Duodenal mucosa (tissue), 2 donors: ENCODE measurements at regions not wholly inside any gene's neighbourhood (a gene's known extent, or its start where the extent isn't known, plus 50 kb on each side); places are given as distances from the start of the nearest gene placed in this dataset.
A peak's percentile ranks its signal among the peaks of the same experiment; 100 is the strongest.

Experiments used
- H3K27ac ChIP-seq: one replicate; pipeline ENCODE4 v1.7.0; 2013; ENCODE audit warnings: low read depth, low read length
- H3K27me3 ChIP-seq, 2 donors: one replicate each; pipeline ENCODE4 v1.7.0; 2013; ENCODE audit warnings: low read length in 2 of 2, control low read depth in 1 of 2; ENCODE audit not compliant: insufficient read depth in 2 of 2, control insufficient read depth in 1 of 2
- H3K36me3 ChIP-seq, 2 donors: one replicate each; pipeline ENCODE4 v1.7.0; 2013; ENCODE audit warnings: low read length in 2 of 2, control low read depth in 1 of 2; ENCODE audit not compliant: insufficient read depth in 2 of 2, control insufficient read depth in 1 of 2
- H3K4me1 ChIP-seq, 2 donors: one replicate each; pipeline ENCODE4 v1.7.0; 2013; ENCODE audit warnings: low read length in 2 of 2, control low read depth in 1 of 2; ENCODE audit not compliant: insufficient read depth in 2 of 2, control insufficient read depth in 1 of 2
- H3K4me3 ChIP-seq, 2 donors: one replicate each; pipeline ENCODE4 v1.7.0; 2013; ENCODE audit warnings: low read length in 2 of 2, low read depth in 1 of 2
- H3K9ac ChIP-seq, 2 donors: one replicate each; pipeline ENCODE4 v1.7.0; 2013; ENCODE audit warnings: low read length in 2 of 2, low read depth in 1 of 2
- H3K9me3 ChIP-seq, 2 donors: one replicate each; pipeline ENCODE4 v1.7.0; 2013; ENCODE audit warnings: low read length in 2 of 2, control low read depth in 1 of 2; ENCODE audit not compliant: control insufficient read depth in 1 of 2

DNA sequence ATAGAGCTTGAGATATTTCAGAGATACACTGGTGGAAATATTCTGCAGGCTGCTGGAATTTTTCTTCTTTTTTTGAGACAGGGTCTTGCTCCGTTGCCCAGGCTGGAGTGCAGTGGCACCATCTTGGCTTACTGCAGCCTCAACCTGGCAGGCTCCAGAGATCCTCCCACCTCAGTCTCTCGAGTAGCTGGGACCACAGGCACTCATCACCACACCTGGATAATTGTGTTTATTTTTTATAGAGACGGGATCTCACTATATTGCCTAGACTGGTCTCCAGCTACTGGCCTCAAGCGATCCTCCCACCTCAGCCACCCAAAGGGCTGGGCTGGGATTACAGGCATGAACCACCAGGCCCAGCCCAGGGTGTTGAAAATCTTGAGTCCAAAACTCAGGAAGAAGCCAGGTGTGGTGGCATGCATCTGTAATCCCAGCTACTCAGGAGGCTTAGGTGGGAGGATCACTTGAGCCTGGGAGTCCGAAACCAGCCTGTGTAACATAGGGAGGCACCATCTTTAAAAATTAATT is 55.7 kb upstream of the FOXK1 start:
- peaks cover 2 to 11% of the 10 kb centered on the region in 2 donors for H3K9me3 ChIP-seq
- H3K36me3 ChIP-seq: no peaks in the 10 kb centered on the region
- H3K4me1 ChIP-seq: peaks cover 4 to 11% of the 10 kb centered on the region in 2 donors
- no peaks in the 10 kb centered on the region for H3K27me3 ChIP-seq
- no peak overlapping the region for H3K4me3 ChIP-seq
- H3K27ac ChIP-seq: no peak overlapping the region
- H3K9ac ChIP-seq: no peak overlapping the region

DNA sequence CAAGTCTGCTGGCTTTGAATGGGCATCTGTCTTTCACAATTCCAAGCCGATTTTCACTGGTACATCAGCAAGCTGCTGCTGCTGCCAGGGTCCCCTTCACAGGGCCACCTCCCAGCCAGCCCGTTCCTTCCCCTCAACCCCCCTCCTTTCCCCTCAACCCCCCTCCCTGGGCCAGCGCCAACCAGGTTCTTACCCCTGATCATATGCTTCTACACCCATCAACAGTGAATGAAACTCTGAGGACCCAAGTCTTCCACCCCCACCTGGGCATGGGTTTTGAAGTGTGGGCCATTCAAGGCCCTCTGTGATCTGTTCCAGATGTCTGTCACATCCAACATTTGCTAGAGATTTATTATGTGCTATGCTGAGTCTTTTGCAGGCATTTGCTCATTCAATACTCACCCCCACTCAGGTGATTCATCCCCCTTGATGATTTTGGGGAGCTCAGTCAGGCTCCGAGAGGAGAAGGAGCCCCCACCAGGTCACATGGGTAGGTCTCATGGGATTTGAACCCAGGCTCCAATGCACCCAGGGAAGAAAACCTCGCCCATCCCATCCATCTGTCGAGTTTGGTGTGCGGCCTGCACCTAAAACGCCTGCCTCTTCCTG is 52.7 kb upstream of the FOXK1 start:
- H3K4me3 ChIP-seq: no peak overlapping the region
- H3K9me3 ChIP-seq: no peaks in the 10 kb centered on the region
- no peaks in the 10 kb centered on the region for H3K36me3 ChIP-seq
- H3K9ac ChIP-seq: no peak overlapping the region
- H3K27ac ChIP-seq: no peak overlapping the region
- no peaks in the 10 kb centered on the region for H3K27me3 ChIP-seq
- peaks cover 4 to 19% of the 10 kb centered on the region in 2 donors for H3K4me1 ChIP-seq

DNA sequence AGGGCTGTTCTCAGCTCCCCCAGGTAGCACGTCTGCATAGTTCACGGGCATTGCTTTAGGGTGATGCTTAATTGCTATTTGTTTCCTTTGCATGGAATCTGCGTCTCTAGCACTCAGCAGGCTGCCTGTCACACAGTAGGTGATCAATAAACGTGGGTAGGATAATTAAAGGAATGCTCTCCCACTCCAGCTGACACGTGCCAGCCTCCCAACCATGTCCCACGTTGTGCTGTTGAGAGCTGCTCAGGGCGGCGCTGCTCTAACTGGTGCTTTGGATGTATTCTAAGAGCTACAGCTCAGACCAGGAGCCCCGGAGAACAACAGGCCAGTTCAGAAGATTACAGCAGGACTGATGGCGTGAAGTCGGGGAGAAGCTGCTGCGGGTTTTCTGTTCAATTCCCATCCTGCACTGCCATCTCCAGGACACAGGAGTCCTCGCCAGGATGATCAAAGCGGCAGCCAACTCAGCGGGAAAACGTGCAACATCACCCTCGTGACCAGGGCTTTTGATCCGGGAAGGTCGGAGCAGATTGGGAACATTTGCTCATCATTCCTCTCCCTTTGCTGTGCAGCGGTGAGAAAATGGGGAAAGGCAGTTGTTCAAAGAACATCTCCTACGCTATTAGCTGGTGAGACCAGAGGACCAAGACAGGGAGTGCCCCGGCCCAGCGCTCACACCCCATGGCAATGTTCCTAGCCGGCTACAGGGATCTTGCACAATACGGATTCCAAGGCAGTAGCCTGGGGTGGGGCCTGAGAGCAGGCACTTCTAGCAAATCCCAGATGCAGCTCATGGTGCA is 50.5 kb upstream of the FOXK1 start:
- Histone ChIP-seq H3K4me3 (peak overlapping the region; percentile 2 to 44), H3K36me3 (no peaks in the 10 kb centered on the region), H3K9me3 (no peaks in the 10 kb centered on the region), H3K27me3 (no peaks in the 10 kb centered on the region), H3K27ac (no peak overlapping the region), H3K4me1 (peaks cover 0 to 10% of the 10 kb centered on the region in 2 donors), H3K9ac (no peak overlapping the region)
